ENCODE measurements at regions not wholly inside any gene's neighbourhood (a gene's known extent, or its start where the extent isn't known, plus 50 kb on each side); places are given as distances from the start of the nearest gene placed in this dataset.

DNA sequence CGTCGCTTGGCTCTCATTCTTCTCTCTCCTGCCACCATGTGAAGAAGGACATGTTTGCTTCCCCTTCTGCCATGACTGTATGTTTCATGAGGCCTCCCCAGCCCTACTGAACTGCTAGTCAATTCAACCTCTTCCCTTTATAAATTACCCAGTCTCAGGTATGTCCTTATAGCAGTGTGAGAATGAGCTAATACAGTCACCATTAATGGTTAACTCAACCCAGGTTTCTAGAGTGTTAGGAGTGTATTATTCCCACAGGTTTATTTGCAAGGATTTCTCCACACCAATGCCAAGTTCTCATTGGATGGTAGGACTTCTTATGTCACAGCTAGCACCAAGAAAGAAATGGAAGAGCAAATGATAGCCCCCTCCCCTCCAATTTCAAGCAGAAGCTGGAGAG is 71.9 kb downstream of the DYNAP start:
- TF ChIP-seq, protein P1, sequence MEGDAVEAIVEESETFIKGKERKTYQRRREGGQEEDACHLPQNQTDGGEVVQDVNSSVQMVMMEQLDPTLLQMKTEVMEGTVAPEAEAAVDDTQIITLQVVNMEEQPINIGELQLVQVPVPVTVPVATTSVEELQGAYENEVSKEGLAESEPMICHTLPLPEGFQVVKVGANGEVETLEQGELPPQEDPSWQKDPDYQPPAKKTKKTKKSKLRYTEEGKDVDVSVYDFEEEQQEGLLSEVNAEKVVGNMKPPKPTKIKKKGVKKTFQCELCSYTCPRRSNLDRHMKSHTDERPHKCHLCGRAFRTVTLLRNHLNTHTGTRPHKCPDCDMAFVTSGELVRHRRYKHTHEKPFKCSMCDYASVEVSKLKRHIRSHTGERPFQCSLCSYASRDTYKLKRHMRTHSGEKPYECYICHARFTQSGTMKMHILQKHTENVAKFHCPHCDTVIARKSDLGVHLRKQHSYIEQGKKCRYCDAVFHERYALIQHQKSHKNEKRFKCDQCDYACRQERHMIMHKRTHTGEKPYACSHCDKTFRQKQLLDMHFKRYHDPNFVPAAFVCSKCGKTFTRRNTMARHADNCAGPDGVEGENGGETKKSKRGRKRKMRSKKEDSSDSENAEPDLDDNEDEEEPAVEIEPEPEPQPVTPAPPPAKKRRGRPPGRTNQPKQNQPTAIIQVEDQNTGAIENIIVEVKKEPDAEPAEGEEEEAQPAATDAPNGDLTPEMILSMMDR (conservative IDR thresholded peaks at IDR 0.05; ENCODE audit: low read depth, low read length), result no peak
- no peak for TF ChIP-seq POLR2A (IDR thresholded peaks at IDR 0.05; ENCODE audit: low read depth, low read length)
- no peak for TF ChIP-seq MXI1 (IDR thresholded peaks at IDR 0.05; ENCODE audit: borderline replicate concordance, low read depth, low read length)
- no peak for TF ChIP-seq CEBPB (IDR thresholded peaks at IDR 0.05; ENCODE audit: low read depth, low read length)
- TF ChIP-seq, protein P2, sequence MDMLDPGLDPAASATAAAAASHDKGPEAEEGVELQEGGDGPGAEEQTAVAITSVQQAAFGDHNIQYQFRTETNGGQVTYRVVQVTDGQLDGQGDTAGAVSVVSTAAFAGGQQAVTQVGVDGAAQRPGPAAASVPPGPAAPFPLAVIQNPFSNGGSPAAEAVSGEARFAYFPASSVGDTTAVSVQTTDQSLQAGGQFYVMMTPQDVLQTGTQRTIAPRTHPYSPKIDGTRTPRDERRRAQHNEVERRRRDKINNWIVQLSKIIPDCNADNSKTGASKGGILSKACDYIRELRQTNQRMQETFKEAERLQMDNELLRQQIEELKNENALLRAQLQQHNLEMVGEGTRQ (IDR thresholded peaks at IDR 0.05; ENCODE audit: low read depth, low read length), result no peak
- no peak for TF ChIP-seq MAZ (IDR thresholded peaks at IDR 0.05; ENCODE audit: borderline replicate concordance, low read depth, low read length)
- TF ChIP-seq FOS (IDR thresholded peaks at IDR 0.05; ENCODE audit: low read depth, low read length), result no peak
